Epithelial cell of prostate (primary cell): ENCODE measurements at regions not wholly inside any gene's neighbourhood (a gene's known extent, or its start where the extent isn't known, plus 50 kb on each side); places are given as distances from the start of the nearest gene placed in this dataset.
"Not testable (repeated sequence)": the region's sequence is repeated elsewhere in the genome, so short reads cannot be mapped to it uniquely, and the experiment has no call there.

Experiments used
- DNase-seq: peaks from one replicate; pipeline ENCODE4 v3.0.0-alpha.2; 2011; ENCODE audit warnings: low read depth, low spot score
- H3K27ac ChIP-seq: fragments of 450-650 bp; 2 replicates; pipeline ENCODE4 v1.5.1; 2017; ENCODE audit warnings: mild to moderate bottlenecking

- DNase-seq, result no peak
- H3K27ac ChIP-seq, result no peak overlapping the region
Measured at GRCh38 chr1:184823080-184823479, 68.4 kb upstream of the EDEM3 start.

DNA sequence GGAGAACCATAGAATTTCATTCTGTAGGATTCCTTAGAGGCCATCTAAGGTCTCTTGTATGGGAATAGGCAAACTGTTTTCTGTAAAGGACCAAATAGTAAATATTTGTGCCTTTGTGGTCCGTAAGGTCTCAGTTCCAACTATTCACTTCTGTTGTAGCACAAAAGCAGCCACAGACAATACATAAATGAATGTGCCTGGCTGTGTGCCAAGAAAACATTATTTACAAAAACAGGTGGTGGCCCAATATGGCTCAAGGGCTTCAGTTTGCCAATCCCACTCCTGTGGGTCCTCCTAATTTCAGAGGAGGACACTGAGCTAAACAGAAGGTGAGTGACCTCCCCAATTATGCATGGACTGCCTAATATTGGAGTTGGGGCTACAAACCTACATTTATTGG is 67.6 kb upstream of the EDEM3 start:
- H3K27ac ChIP-seq, result no peak overlapping the region
- DNase-seq, result no peak

DNA sequence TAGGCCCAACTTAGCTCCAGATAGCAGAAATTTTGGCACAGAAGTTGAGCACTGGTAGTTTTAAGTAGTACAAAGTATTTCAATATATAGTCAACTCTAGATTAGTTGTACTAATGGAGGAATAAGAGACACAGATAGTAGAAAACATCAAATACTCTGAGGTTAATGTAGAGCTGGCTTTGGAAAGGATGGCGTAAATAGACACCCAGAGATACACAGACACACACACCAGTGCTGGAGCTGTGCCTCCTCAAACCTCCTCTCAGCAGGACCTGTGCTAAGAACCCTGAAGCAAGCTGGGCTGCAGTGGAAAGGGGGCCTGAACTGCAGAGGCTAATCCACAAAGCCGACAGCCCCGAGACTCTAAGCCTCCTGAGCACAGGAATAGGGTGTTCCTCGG is 67.0 kb upstream of the EDEM3 start:
- no peak for DNase-seq
- no peak overlapping the region for H3K27ac ChIP-seq

- no peak overlapping the region for H3K27ac ChIP-seq
- DNase-seq, result no peak
Measured at GRCh38 chr1:184820956-184821355, 66.3 kb upstream of the EDEM3 start.

GRCh38 chr1:184820218-184820750 is 65.6 kb upstream of the EDEM3 start:
- H3K27ac ChIP-seq, result no peak overlapping the region
- no peak for DNase-seq

DNA sequence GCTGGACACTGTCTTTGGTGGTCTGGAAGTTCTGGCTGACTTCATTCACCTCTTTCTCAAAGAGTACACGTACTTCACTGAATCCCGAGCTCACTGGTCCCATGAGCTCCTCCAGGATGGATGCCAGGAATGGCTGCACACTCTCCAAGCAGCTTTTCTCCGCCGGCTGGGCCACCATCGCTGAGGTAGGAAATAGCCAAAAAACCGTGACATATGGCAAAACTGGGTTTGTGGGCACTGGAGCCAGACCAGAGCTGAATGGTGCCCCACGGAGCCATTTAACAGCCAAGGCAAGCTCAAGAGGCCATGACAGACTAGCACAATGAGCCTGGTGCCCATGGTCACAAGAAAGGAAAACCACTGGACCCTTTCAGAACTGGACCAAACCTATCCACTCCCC is 64.0 kb upstream of the EDEM3 start:
- no peak for DNase-seq
- no peak overlapping the region for H3K27ac ChIP-seq

- not testable (repeated sequence) for DNase-seq, H3K27ac ChIP-seq
Measured at GRCh38 chr1:184817003-184817402, 62.3 kb upstream of the EDEM3 start.

- no peak for DNase-seq
Measured at GRCh38 chr1:184813528-184814089, 59.0 kb upstream of the EDEM3 start.

DNA sequence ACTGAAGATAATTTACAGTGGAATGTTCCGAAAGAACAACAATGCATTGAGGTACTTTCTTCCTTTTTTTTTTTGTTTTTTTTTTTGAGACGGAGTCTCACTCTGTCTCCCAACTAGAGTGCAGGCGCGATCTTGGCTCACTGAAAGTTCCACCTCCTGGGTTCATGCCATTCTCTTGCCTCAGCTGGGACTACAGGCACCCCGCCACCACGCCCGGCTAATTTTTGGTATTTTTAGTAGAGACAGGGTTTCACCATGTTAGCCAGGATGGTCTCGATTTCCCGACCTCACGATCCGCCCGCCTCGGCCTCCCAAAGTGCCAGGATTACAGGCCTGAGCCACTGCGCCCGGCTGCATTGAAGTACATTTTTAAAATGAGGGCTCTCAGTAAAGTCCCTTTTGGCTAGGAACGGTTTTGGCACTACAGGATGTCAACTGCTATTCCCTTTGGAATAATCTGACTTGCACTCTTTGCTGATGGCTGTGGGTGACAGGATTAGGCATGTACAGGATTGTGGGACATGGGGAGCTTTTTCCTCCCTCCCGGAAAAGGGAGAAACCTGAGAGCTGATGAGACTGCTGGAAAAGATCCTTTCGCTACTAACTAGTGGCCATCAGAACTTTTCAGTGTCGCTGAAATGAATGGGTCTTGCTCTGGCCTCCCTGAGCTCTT is 56.9 kb upstream of the EDEM3 start:
- H3K27ac ChIP-seq, result no peak overlapping the region

More at GRCh38 chr1:184813528-184814089, 59.0 kb upstream of the EDEM3 start:
- no peak overlapping the region for H3K27ac ChIP-seq

DNA sequence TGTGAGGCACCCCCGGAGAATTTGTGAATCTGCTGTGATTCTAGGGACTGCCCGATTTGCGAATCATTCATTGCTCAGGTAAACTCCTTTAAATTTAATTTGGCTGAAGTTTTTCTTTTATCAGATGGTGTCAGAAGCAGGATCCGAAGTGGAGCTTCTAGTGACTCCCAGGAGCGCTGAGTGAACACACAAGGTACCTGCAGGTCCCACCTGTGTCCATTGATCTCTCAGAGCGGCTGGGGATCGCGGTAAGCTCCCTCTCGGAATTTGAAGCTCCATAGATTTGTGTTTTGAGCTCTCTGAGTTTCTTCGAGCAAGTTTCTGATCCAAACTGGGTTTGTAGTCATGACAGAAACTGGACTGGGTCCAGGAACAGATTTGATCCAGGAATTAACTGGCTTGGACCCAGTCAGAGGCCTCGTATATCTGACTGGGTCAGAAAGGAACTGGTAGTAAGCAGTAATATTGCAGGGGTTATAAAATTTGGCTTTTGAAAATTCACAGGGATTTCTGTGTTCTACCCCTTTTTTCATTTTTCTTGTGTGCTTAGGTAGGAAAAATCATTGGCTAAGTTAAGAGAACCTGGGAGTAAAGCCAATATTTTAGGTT is 56.2 kb upstream of the EDEM3 start:
- no peak overlapping the region for H3K27ac ChIP-seq
- no peak for DNase-seq

More for the DNA sequence above, 56.9 kb upstream of the EDEM3 start:
- no peak for DNase-seq

DNA sequence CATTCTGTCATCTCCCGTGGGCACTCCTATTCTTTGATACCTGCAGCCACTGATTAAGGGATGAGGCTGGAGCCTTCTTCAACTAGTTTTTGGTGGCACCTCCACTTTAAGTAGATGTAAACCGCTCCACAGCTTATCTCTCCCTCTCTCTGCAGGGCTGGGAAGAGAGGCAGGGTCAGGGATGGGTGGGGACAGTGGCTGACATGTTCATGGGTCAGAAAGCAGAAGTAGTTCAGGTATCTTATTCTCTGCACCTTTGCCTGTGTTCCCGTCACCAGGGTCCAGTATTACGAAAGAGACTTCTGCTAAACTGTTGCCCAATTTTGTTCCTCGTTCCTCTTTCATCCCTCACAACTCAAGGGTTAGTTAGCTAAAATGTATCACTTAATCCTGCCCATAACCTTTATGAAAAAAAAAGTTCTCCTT is 51.7 kb upstream of the EDEM3 start:
- no peak for DNase-seq
- H3K27ac ChIP-seq, result no peak overlapping the region

DNA sequence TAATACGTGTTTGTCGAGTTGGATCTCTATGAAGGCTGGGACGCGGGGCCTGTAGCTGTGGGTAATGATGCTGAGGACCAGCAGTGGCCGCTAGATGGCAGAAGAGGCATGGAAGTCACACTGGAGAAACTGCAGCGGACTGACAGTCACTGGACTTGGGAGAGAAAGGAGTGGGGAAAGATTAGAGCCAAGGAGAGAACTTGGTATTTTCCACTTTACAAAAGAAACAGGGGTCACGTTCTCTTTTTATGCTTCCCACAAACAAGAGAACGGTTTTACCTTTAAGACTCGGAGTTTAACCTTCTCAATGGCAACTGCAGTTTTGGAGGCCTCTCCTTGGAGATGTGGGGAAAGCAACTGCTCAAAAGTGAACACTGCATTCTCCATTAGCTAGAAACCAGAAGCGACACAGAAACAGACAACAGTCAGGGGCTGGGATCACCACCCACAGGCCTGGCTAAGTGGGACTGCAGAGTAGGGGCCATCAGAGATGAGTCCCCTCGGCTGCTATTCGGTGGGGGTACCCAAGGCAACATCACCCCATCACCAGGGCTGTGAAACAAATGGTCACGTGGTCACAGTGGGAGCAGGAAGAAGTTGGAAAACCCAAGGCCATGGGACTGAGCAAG is 51.1 kb upstream of the EDEM3 start:
- peak; percentile 24 for DNase-seq
- peak overlapping the region; percentile 2 for H3K27ac ChIP-seq
